NCI-H510A treated with DMSO at 0.1 percent for 48 hours (cell line): ENCODE measurements at regions not wholly inside any gene's neighbourhood (a gene's known extent, or its start where the extent isn't known, plus 50 kb on each side); places are given as distances from the start of the nearest gene placed in this dataset.

Experiments
- DNase-seq: peaks from one replicate; lab custom pipeline; 2025; lab: John Stamatoyannopoulos, UW

DNA sequence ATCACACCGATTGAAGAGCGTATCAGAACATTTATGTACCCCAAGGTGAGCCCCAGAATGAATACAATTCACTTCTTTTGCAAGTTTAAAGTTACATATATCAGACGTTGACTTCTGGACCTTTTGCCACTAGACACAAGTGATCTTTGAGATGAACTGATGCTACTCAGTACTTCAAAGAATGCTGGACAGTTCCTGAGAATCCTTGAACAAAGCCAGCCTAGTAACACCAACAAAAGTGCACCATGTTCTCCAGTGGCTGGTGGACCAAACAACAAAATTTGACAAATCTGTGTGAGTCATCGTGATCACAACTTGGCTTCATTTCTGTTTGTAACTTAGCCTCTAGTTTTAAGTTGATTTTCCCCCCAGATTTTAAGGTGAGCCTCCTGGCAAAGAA, 355.7 kb downstream of the SOX2 start:
- DNase-seq = no peak

GRCh38 chr3:182078316-182078715, 366.6 kb downstream of the SOX2 start:
- no peak for DNase-seq

DNA sequence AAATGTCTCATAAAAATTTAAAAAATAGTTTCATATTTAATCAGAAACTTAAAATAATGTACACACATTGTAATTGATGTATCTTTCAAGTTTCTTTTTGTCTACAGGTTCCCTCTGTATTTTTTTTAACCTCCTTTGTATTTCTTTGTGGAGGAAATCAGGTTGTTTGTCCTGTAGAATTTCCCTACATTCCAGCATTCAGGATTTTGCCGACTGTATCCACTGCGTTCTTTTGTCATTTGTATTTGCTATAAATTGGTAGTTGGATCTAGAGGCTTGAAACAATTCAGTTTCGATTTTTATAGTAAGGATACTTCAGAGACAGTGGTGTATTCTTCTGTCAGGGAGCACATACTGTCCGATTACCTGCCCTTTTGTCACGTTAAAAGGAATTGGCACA, 367.2 kb downstream of the SOX2 start:
- no peak for DNase-seq

GRCh38 chr3:182081096-182081495, 369.4 kb downstream of the SOX2 start:
- no peak for DNase-seq

- no peak for DNase-seq
Measured at GRCh38 chr3:182083112-182083511, 371.4 kb downstream of the SOX2 start.

GRCh38 chr3:182092662-182093262, 381.0 kb downstream of the SOX2 start:
- no peak for DNase-seq

- no peak for DNase-seq
Measured at GRCh38 chr3:182094321-182094720, 382.6 kb downstream of the SOX2 start.

GRCh38 chr3:182104881-182105280, 393.2 kb downstream of the SOX2 start:
- no peak for DNase-seq

DNA sequence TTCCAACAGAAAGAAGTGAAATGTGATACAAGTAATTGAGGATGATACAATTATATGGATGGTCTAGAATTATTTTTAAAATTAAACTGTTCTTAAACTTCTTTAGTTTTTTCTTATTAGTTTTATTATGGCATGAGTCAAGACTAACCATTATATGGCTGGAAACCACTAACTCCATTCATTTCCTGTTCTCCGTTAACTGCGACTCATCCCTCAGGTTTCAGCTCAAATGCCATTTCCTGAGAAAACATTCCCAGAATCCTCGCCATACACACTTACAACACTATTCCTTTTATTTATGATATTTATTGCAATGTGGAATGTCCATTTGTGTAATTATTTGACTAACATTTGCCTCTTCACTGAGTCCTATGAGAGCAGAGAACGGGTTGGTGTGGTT, 394.1 kb downstream of the SOX2 start:
- DNase-seq = no peak

GRCh38 chr3:182108371-182108770, 396.6 kb downstream of the SOX2 start:
- no peak for DNase-seq

DNA sequence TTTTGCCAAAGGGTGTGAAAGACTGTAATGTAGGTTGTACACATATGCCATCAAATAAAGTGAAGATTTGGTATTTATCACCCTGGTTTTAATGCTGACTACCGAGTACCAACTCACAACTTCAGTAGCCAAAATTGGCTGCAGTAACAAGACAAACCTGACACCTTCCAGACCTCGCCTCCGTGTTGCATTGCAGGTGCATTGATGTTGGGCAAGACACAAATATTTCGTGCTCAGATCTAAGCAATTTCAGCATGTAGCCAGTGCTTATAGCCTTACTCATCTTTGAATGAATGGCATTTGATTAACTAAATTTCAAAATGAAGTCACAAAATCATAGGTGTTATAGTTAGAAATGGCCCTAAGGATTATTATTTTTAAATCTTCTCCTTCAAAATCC, 400.2 kb downstream of the SOX2 start:
- DNase-seq = no peak

- DNase-seq = no peak
Measured at GRCh38 chr3:182115328-182116015, 403.7 kb downstream of the SOX2 start.

DNA sequence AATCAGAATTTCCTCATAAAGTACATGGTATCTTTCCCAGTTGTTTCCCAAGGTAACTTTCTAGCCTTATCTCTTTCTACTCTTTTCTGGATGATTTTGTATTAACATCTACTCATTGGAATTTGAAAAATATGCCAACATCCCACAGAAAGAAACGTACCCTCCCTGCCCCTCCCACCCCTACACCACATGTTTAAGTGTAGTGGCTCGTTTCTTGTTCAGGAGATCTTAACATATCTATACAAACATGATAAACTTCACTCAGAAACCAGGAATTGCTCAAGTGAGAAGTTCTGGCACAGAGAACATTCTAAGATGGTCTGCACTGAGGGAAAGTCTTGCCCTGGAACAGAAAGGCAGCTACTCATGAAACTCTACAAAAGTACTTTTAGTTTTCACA, 404.7 kb downstream of the SOX2 start:
- DNase-seq = no peak

- DNase-seq = no peak
Measured at GRCh38 chr3:182117131-182117530, 405.4 kb downstream of the SOX2 start.

- DNase-seq = no peak
Measured at GRCh38 chr3:182117583-182117982, 405.9 kb downstream of the SOX2 start.

GRCh38 chr3:182118066-182118465, 406.3 kb downstream of the SOX2 start:
- no peak for DNase-seq

- DNase-seq = no peak
Measured at GRCh38 chr3:182121401-182121800, 409.7 kb downstream of the SOX2 start.

DNA sequence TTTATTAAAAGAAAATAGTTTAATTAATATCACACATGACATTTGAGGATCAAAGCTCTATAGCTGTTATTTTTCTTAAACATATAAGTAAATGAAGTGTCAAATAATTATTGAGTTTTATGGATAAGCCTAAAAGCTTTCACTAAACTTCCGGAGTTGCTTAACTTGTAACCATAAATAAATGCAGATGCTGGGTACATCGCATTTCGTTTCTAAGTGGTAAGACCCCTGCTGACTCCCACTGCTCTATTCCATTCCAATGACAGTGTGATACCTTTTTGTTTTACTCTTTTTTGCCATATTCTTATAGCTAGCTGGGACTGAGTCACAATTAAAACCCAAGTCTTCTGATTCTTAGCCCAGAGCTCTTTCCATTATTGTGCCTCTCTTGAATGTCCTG, 411.1 kb downstream of the SOX2 start:
- DNase-seq = no peak

DNA sequence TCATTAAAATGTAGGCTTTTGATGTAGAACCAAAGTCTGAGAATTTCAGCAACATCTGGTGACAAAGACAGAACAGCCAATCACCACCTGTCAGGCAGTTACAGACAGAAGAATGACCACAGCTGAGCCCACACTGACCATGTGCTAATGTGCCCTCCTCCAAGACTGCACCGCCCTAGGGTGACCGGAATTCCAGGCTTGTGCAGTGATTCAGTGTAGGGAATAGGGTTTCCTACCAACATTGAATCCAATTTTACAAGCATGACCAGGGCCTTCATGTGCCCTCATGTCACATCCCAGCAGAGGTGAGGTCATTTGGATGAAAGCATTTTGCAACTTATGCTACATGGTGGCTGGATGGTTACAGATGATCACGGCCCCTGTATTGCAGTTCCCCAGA, 412.5 kb downstream of the SOX2 start:
- DNase-seq = no peak

DNA sequence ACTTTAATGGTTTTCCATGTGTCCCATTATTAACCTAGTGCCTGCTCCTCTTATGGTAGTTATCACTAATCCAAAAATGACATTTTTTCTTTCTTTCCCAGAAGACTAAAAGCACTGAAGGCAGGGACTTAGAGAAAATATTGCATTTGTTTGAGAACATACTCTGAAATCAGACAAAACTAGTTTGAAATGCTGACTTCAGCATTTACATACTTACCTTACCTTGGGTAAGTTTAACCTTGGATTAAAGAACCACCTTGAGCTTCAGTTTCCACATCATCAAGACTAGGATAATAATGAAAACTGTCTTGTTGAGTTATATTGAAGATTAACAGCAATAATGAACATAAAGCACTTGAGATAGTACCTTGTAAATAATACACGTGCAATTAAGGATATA, 413.0 kb downstream of the SOX2 start:
- no peak for DNase-seq

- no peak for DNase-seq
Measured at GRCh38 chr3:182129740-182130139, 418.0 kb downstream of the SOX2 start.

DNA sequence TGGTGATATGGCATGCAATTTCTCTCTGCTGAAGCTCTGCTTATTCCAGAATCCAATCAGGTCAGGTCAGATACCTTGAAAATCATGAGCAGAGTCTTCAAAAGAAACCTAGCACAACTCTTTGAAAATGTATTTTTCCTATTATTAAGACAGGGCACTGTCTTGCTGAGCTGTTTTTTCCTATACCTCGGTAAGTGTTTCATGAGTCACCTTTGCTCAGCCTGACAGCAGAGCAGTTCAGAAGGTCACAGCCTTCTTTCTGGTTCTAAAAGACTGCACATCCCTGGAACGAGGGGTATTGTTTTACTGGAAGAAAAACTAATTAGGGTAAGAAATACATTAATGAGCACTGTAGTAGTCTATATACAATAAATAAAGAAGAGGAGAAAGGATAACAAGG, 422.0 kb downstream of the SOX2 start:
- no peak for DNase-seq

- no peak for DNase-seq
Measured at GRCh38 chr3:182135056-182135455, 423.3 kb downstream of the SOX2 start.
